ENCODE measurements at regions not wholly inside any gene's neighbourhood (a gene's known extent, or its start where the extent isn't known, plus 50 kb on each side); places are given as distances from the start of the nearest gene placed in this dataset.

DNA sequence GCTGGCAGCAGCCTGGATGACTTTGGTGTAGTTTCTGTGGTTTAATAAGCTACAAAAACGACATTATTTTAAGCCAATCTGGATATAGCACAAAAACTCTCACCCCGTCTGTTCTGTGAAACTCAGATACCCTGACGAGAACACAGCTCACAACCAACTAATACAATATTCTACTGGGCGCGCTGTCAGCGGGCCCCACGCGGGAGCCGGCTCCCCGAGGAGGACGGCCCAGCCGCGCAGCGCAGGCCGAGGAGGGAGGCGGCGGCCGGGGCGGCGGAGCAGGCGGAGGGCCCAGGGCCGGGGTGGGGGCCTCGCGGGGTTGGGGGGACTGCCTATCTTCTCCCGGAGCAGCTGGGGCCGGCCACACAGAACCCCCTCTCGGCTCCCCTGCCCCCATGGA is 87.2 kb upstream of the POU3F1 start:
- peaks cover 28% of the 10 kb centered on the region; the same call in 1 of the 2 replicates for H4K20me1 ChIP-seq (replicated peaks; ENCODE audit: control insufficient read depth, insufficient read depth, low read length)
- intact Hi-C loops (cut with micrococcal nuclease) (no loop called here), in situ Hi-C loops (cut with MboI) (no loop called here)
- ChIA-PET POLR2A (interaction anchor here (0.6 kb wide), 1 partner anchor 109 kb away, joined by 3 read pairs; no protein-coding TSS in a partner anchor), CTCF (ENCODE audit: low intra/inter-chr PET ratio) (no interaction called here)
- peaks cover 0 to 6% of the 10 kb centered on the region in 2 experiments; a peak in 1 of 5 replicates for H3K4me1 ChIP-seq (replicated peaks in 1 of 2; ENCODE audit: control insufficient read depth in 2 of 2, insufficient read depth in 2 of 2, low read length in 2 of 2)
- no peak overlapping the region for H3K9ac ChIP-seq (ENCODE audit: insufficient read depth in 1 of 2, low read depth in 2 of 2, low read length in 2 of 2)
- H3K9me3 ChIP-seq (replicated peaks; ENCODE audit: control insufficient read depth, insufficient read depth, low read depth, low read length): no peaks in the 10 kb centered on the region
- H3K4me2 ChIP-seq (ENCODE audit: insufficient read depth, low read length): no peak overlapping the region
- TF ChIP-seq, protein P1, sequence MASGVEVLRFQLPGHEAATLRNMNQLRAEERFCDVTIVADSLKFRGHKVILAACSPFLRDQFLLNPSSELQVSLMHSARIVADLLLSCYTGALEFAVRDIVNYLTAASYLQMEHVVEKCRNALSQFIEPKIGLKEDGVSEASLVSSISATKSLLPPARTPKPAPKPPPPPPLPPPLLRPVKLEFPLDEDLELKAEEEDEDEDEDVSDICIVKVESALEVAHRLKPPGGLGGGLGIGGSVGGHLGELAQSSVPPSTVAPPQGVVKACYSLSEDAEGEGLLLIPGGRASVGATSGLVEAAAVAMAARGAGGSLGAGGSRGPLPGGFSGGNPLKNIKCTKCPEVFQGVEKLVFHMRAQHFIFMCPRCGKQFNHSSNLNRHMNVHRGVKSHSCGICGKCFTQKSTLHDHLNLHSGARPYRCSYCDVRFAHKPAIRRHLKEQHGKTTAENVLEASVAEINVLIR (CRISPR knock-in tag; IDR thresholded peaks at IDR 0.05): no peak
- TF ChIP-seq ETV5 (CRISPR knock-in tag; IDR thresholded peaks at IDR 0.05; ENCODE audit: low read depth) (no peak), MCM3 (IDR thresholded peaks at IDR 0.05) (no peak), NR1H2 (CRISPR knock-in tag; IDR thresholded peaks at IDR 0.05) (no peak), NR3C1 (CRISPR knock-in tag; IDR thresholded peaks at IDR 0.05) (no peak), NUFIP1 (IDR thresholded peaks at IDR 0.05; ENCODE audit: partially characterized antibody) (no peak)
- TF ChIP-seq, protein P2, sequence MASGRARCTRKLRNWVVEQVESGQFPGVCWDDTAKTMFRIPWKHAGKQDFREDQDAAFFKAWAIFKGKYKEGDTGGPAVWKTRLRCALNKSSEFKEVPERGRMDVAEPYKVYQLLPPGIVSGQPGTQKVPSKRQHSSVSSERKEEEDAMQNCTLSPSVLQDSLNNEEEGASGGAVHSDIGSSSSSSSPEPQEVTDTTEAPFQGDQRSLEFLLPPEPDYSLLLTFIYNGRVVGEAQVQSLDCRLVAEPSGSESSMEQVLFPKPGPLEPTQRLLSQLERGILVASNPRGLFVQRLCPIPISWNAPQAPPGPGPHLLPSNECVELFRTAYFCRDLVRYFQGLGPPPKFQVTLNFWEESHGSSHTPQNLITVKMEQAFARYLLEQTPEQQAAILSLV (tag; IDR thresholded peaks at IDR 0.05): no peak
- TF ChIP-seq, protein P3, sequence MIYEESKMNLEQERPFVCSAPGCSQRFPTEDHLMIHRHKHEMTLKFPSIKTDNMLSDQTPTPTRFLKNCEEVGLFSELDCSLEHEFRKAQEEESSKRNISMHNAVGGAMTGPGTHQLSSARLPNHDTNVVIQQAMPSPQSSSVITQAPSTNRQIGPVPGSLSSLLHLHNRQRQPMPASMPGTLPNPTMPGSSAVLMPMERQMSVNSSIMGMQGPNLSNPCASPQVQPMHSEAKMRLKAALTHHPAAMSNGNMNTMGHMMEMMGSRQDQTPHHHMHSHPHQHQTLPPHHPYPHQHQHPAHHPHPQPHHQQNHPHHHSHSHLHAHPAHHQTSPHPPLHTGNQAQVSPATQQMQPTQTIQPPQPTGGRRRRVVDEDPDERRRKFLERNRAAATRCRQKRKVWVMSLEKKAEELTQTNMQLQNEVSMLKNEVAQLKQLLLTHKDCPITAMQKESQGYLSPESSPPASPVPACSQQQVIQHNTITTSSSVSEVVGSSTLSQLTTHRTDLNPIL (CRISPR knock-in tag; IDR thresholded peaks at IDR 0.05): no peak
- TF ChIP-seq, protein P4, sequence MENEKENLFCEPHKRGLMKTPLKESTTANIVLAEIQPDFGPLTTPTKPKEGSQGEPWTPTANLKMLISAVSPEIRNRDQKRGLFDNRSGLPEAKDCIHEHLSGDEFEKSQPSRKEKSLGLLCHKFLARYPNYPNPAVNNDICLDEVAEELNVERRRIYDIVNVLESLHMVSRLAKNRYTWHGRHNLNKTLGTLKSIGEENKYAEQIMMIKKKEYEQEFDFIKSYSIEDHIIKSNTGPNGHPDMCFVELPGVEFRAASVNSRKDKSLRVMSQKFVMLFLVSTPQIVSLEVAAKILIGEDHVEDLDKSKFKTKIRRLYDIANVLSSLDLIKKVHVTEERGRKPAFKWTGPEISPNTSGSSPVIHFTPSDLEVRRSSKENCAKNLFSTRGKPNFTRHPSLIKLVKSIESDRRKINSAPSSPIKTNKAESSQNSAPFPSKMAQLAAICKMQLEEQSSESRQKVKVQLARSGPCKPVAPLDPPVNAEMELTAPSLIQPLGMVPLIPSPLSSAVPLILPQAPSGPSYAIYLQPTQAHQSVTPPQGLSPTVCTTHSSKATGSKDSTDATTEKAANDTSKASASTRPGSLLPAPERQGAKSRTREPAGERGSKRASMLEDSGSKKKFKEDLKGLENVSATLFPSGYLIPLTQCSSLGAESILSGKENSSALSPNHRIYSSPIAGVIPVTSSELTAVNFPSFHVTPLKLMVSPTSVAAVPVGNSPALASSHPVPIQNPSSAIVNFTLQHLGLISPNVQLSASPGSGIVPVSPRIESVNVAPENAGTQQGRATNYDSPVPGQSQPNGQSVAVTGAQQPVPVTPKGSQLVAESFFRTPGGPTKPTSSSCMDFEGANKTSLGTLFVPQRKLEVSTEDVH (IDR thresholded peaks at IDR 0.05; ENCODE audit: low read depth, partially characterized antibody): no peak
- BruUV-seq (replicated peaks): no TSS peak
- no peak overlapping the region for H2AFZ ChIP-seq (ENCODE audit: low read depth, low read length)
- ATAC-seq (no peak), FAIRE-seq (no peak), DNase-seq (ENCODE audit: extremely low read depth in 1 of 4, low spot score in 3 of 4) (no peak)
- H3K27me3 ChIP-seq (ENCODE audit: control insufficient read depth in 2 of 2, insufficient read depth in 2 of 2, low read length in 2 of 2): peaks cover 55 to 88% of the 10 kb centered on the region in 2 experiments; a peak in 4 of 5 replicates
- WGBS (ENCODE audit: insufficient coverage, low coverage, missing lambda C conversion rate): 5% methylated on average over 24 of the region's 27 CpGs
- H3K36me3 ChIP-seq (ENCODE audit: control insufficient read depth, insufficient read depth, low read length): no peaks in the 10 kb centered on the region
- H3K27ac ChIP-seq (ENCODE audit: extremely low read depth, low read depth, low read length): no peak overlapping the region
- H3K9me1 ChIP-seq (ENCODE audit: control insufficient read depth, insufficient read depth, low read length): peaks cover 3% of the 10 kb centered on the region
- H3K4me3 ChIP-seq: no peak overlapping the region
- no peaks in the 10 kb centered on the region for H3K79me2 ChIP-seq (ENCODE audit: control insufficient read depth, insufficient read depth, low read length)

Measured in K562 (cell line).